HCT116 (cell line): ENCODE measurements at regions not wholly inside any gene's neighbourhood (a gene's known extent, or its start where the extent isn't known, plus 50 kb on each side); places are given as distances from the start of the nearest gene placed in this dataset.

Experiments
- ATAC-seq: fragments of 200-7000 bp; cut with Tn5 transposase; 2 replicates; pipeline ENCODE4 v1.9.1; 2020; ENCODE audit warnings: mild to moderate bottlenecking, moderate library complexity
- BruUV-seq: library from RNA; stranded (reverse); fragments of 400-500 nt; replicated peaks from 2 replicates; lab custom pipeline; 2021; lab: Mats Ljungman, UMichigan
- CTCF ChIA-PET: fragments of 300-600 bp; sonication (Branson Sonifier 250); formaldehyde crosslinking; loops from one replicate; lab custom pipeline; 2021; ENCODE audit warnings: antibody characterized with exemption; lab: Charles Lee
- POLR2A ChIA-PET: fragments of 300-600, 350-600 bp; sonication (Branson Sonifier 250); formaldehyde crosslinking; loops from one replicate; lab custom pipeline; 2021; ENCODE audit warnings: antibody characterized with exemption; lab: Charles Lee
- RAD21 ChIA-PET, 2 experiments: fragments of 300-600 bp; sonication (Branson Sonifier 250); formaldehyde crosslinking; loops; one replicate each; lab custom pipeline; 2023; ENCODE audit warnings: low total read pairs in 2 of 2; ENCODE audit not compliant: uncharacterized antibody in 2 of 2, unreplicated experiment in 2 of 2, low non-redundant PET in 1 of 2; lab: Charles Lee
- DNase-seq: peaks from one replicate; pipeline ENCODE4 v3.0.0-alpha.2; 2010; ENCODE audit warnings: low read depth, low spot score
- H2AFZ ChIP-seq: fragments of 200-600 bp; shearing (Covaris generic), sonication (generic); 2 replicates; pipeline ENCODE4 v1.6.1; 2017; ENCODE audit warnings: low read depth, mixed run types, mixed read lengths, antibody characterized with exemption, low read length; ENCODE audit not compliant: poor library complexity, severe bottlenecking
- H3K27ac ChIP-seq: 2 replicates; pipeline ENCODE4 v1.5.1; 2012; ENCODE audit warnings: low read depth, low read length
- H3K27me3 ChIP-seq: fragments of 200-600 bp; sonication (generic); 2 replicates; pipeline ENCODE4 v1.6.1; 2016; ENCODE audit warnings: mixed run types, low read length, mixed read lengths; ENCODE audit not compliant: insufficient read depth
- H3K36me3 ChIP-seq, 2 experiments: fragments of 200-500 bp in 1 of 2; fragments of 200-600 bp in 1 of 2; sonication (Bioruptor generic) in 1 of 2; sonication (generic) in 1 of 2; 2 replicates each; pipeline versions ENCODE4 v1.5.1 to v1.6.1; 2014 to 2016; ENCODE audit warnings: low read length in 2 of 2, inconsistent platforms in 1 of 2, mixed read lengths in 1 of 2, mixed run types in 1 of 2; ENCODE audit not compliant: insufficient read depth in 2 of 2, control insufficient read depth in 1 of 2
- H3K4me1 ChIP-seq, 2 experiments: fragments of 200-600 bp in 1 of 2; sonication (generic) in 1 of 2; 2 replicates each; pipeline versions ENCODE4 v1.5.1 to v1.6.1; 2012 to 2017; ENCODE audit warnings: low read length in 2 of 2, inconsistent platforms in 1 of 2, mild to moderate bottlenecking in 1 of 2, mixed read lengths in 1 of 2, mixed run types in 1 of 2, moderate library complexity in 1 of 2; ENCODE audit not compliant: insufficient read depth in 2 of 2, control insufficient read depth in 1 of 2
- H3K4me2 ChIP-seq: fragments of 200-600 bp; sonication (generic); 2 replicates; pipeline ENCODE4 v1.6.1; 2017; ENCODE audit warnings: mixed run types, low read length, mixed read lengths
- H3K4me3 ChIP-seq, 2 experiments: fragments of 200-600 bp in 1 of 2; sonication (generic) in 1 of 2; replicated peaks in 1 of 2; 2 replicates each; pipeline ENCODE4 v1.5.1; 2011 to 2016; ENCODE audit warnings: low read length in 2 of 2, control low read depth in 1 of 2, low read depth in 1 of 2, mild to moderate bottlenecking in 1 of 2, mixed read lengths in 1 of 2, mixed run types in 1 of 2
- H3K79me2 ChIP-seq: fragments of 200-600 bp; sonication (generic); 2 replicates; pipeline ENCODE4 v1.6.1; 2017; ENCODE audit warnings: mild to moderate bottlenecking, mixed run types, low read length, moderate library complexity, mixed read lengths; ENCODE audit not compliant: insufficient read depth
- H3K9ac ChIP-seq: fragments of 200-600 bp; sonication (generic); 2 replicates; pipeline ENCODE4 v1.6.1; 2016; ENCODE audit warnings: low read length, mixed read lengths
- H3K9me2 ChIP-seq: fragments of 200-600 bp; sonication (generic), shearing (Covaris generic); 2 replicates; pipeline ENCODE4 v1.6.1; 2017; ENCODE audit warnings: mixed run types, mild to moderate bottlenecking, moderate library complexity; ENCODE audit not compliant: insufficient read depth
- H3K9me3 ChIP-seq, 2 experiments: fragments of 200-500 bp in 1 of 2; fragments of 200-600 bp in 1 of 2; sonication (Bioruptor generic) in 1 of 2; sonication (generic) in 1 of 2; 2 replicates each; pipeline ENCODE4 v1.6.1; 2014 to 2017; ENCODE audit warnings: low read length in 2 of 2, mixed read lengths in 2 of 2, inconsistent platforms in 1 of 2, low read depth in 1 of 2, mild to moderate bottlenecking in 1 of 2, mixed run types in 1 of 2, moderate library complexity in 1 of 2; ENCODE audit not compliant: control insufficient read depth in 1 of 2, insufficient read depth in 1 of 2
- H4K20me1 ChIP-seq: fragments of 200-600 bp; sonication (generic), shearing (Covaris generic); 2 replicates; pipeline ENCODE4 v1.6.1; 2017; ENCODE audit warnings: mixed run types, mild to moderate bottlenecking, moderate library complexity; ENCODE audit not compliant: insufficient read depth
- CTCF ChIP-seq, 3 experiments: fragments of 200-600 bp in 1 of 3; sonication (generic) in 1 of 3; IDR thresholded peaks in 2 of 3; conservative IDR thresholded peaks in 1 of 3; 2 replicates each; pipeline ENCODE4 v1.5.1; 2012 to 2017; ENCODE audit warnings: low read depth in 2 of 3, low read length in 2 of 3, antibody characterized with exemption in 1 of 3, borderline replicate concordance in 1 of 3, control low read depth in 1 of 3, mild to moderate bottlenecking in 1 of 3, mixed read lengths in 1 of 3, mixed run types in 1 of 3, moderate library complexity in 1 of 3; ENCODE audit not compliant: insufficient read depth in 1 of 3
- EGR1 ChIP-seq: IDR thresholded peaks from 2 replicates; pipeline ENCODE4 v1.6.1; 2012; ENCODE audit warnings: low read depth
- EZH2 ChIP-seq: fragments of 200-600 bp; sonication (generic); IDR thresholded peaks from 2 replicates; pipeline ENCODE4 v1.6.1; 2017; ENCODE audit warnings: antibody characterized with exemption, mixed run types
- EZH2phosphoT487 ChIP-seq: fragments of 200-600 bp; IDR thresholded peaks from 2 replicates; pipeline ENCODE4 v1.6.1; 2018; ENCODE audit warnings: antibody characterized with exemption, borderline replicate concordance
- FOSL1 ChIP-seq: IDR thresholded peaks from 2 replicates; pipeline ENCODE4 v1.6.1; 2012; ENCODE audit warnings: low read depth
- JUND ChIP-seq: IDR thresholded peaks from 2 replicates; pipeline ENCODE4 v1.6.1; 2012
- POLR2A ChIP-seq: IDR thresholded peaks from 2 replicates; pipeline ENCODE4 v1.7.0; 2011; ENCODE audit warnings: borderline replicate concordance; ENCODE audit not compliant: insufficient read depth, insufficient read length; ENCODE audit errors: extremely low read depth
- POLR2AphosphoS5 ChIP-seq: IDR thresholded peaks from 2 replicates; pipeline ENCODE4 v1.6.1; 2011; ENCODE audit warnings: mild to moderate bottlenecking, low read depth, low read length, moderate library complexity
- RAD21 ChIP-seq: IDR thresholded peaks from 2 replicates; pipeline ENCODE4 v1.6.1; 2012; ENCODE audit warnings: low read depth, mild to moderate bottlenecking
- REST ChIP-seq: IDR thresholded peaks from 2 replicates; pipeline ENCODE4 v1.6.1; 2012; ENCODE audit warnings: low read depth
- TCF7L2 ChIP-seq: IDR thresholded peaks from 2 replicates; pipeline ENCODE4 v1.7.0; 2011; ENCODE audit warnings: borderline replicate concordance, inconsistent platforms; ENCODE audit not compliant: insufficient read depth, insufficient read length; ENCODE audit errors: extremely low read depth
- YY1 ChIP-seq: IDR thresholded peaks from 2 replicates; pipeline ENCODE4 v1.6.1; 2011; ENCODE audit warnings: low read length, low read depth, moderate library complexity, mild to moderate bottlenecking; ENCODE audit not compliant: insufficient replicate concordance; ENCODE audit errors: extremely low read depth
- ZBTB33 ChIP-seq: IDR thresholded peaks from 2 replicates; pipeline ENCODE4 v1.6.1; 2011; ENCODE audit warnings: mild to moderate bottlenecking, low read length, moderate library complexity; ENCODE audit not compliant: insufficient replicate concordance; ENCODE audit errors: extremely low read depth
- ZFX ChIP-seq: fragments of 450-650 bp; IDR thresholded peaks from 2 replicates; pipeline ENCODE4 v1.6.1; 2017
- ZNF274 ChIP-seq: fragments of 200-500 bp; sonication (Bioruptor generic); IDR thresholded peaks from 2 replicates; pipeline ENCODE4 v1.6.1; 2014; ENCODE audit warnings: mild to moderate bottlenecking, low read depth, low read length, inconsistent platforms
- intact Hi-C: fragments of 100-400 bp; cut with micrococcal nuclease; formaldehyde crosslinking; loops from 2 replicates; pipeline ENCODE4 v1.10.0; 2022

DNA sequence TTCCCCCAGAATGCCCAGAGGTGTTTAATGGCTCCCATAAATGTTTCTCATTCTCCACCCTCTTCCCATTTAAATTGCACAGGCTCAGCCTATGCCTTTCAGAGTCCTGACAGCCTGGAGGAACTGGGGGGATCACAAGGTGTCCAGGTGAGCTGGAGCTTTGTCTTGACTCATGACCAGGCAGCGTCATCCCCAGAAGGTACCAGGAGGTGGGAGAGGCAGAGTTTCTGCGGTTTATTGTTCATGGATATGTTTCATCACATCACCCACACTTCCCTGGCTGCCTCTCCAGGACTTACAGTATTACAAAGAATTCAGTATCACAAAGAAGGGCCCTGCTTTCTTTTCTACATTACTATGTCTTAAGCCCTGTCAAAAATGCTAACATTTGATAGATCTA, 103.2 kb upstream of the GALNT18 start (continued):
- no peak for TF ChIP-seq CTCF (IDR thresholded peaks at IDR 0.05 in 2 of 3, conservative IDR thresholded peaks at IDR 0.05 in 1 of 3; ENCODE audit: borderline replicate concordance in 1 of 3, insufficient read depth in 1 of 3, low read depth in 2 of 3, low read length in 2 of 3)
- TF ChIP-seq, all 23 proteins: peak for 0

GRCh38 chr11:11722861-11723260, 101.1 kb upstream of the GALNT18 start:
- no peaks in the 10 kb centered on the region for H4K20me1 ChIP-seq
- DNase-seq (no peak), ATAC-seq (no peak)
- ChIA-PET CTCF (no interaction called here), POLR2A (no interaction called here), RAD21 (no interaction called here)
- no peak overlapping the region for H3K9ac ChIP-seq
- no peaks in the 10 kb centered on the region for H3K4me1 ChIP-seq
- H3K9me2 ChIP-seq: no peaks in the 10 kb centered on the region
- no peaks in the 10 kb centered on the region for H3K27me3 ChIP-seq
- H3K36me3 ChIP-seq: no peaks in the 10 kb centered on the region
- H3K9me3 ChIP-seq: no peaks in the 10 kb centered on the region
- no peak overlapping the region for H3K27ac ChIP-seq
- H2AFZ ChIP-seq: no peak overlapping the region
- H3K4me2 ChIP-seq: no peak overlapping the region
- no TSS peak for BruUV-seq
- no peak overlapping the region for H3K4me3 ChIP-seq
- intact Hi-C loops: no loop called here
- no peaks in the 10 kb centered on the region for H3K79me2 ChIP-seq
- no peak for TF ChIP-seq EZH2
- TF ChIP-seq TCF7L2: no peak
- no peak for TF ChIP-seq JUND
- no peak for TF ChIP-seq EGR1
- TF ChIP-seq YY1: no peak
- TF ChIP-seq RAD21: no peak
- TF ChIP-seq POLR2AphosphoS5: no peak
- TF ChIP-seq REST: no peak
- no peak for TF ChIP-seq ZNF274
- TF ChIP-seq ZBTB33: no peak
- TF ChIP-seq EZH2phosphoT487: no peak
- TF ChIP-seq FOSL1: no peak
- TF ChIP-seq POLR2A: no peak
- TF ChIP-seq CTCF (IDR thresholded peaks at IDR 0.05 in 2 of 3, conservative IDR thresholded peaks at IDR 0.05 in 1 of 3; ENCODE audit: borderline replicate concordance in 1 of 3, insufficient read depth in 1 of 3, low read depth in 2 of 3, low read length in 2 of 3): no peak
- TF ChIP-seq ZFX: no peak
